ENCODE measurements at regions not wholly inside any gene's neighbourhood (a gene's known extent, or its start where the extent isn't known, plus 50 kb on each side); places are given as distances from the start of the nearest gene placed in this dataset.

- DNase-seq (ENCODE audit: low read depth): no peak
Observed at GRCh38 chr17:5820721-5821456, 236.6 kb upstream of the NLRP1 start.

- no peak for DNase-seq (ENCODE audit: low read depth)
Observed at GRCh38 chr17:5821803-5822202, 237.5 kb upstream of the NLRP1 start.

DNA sequence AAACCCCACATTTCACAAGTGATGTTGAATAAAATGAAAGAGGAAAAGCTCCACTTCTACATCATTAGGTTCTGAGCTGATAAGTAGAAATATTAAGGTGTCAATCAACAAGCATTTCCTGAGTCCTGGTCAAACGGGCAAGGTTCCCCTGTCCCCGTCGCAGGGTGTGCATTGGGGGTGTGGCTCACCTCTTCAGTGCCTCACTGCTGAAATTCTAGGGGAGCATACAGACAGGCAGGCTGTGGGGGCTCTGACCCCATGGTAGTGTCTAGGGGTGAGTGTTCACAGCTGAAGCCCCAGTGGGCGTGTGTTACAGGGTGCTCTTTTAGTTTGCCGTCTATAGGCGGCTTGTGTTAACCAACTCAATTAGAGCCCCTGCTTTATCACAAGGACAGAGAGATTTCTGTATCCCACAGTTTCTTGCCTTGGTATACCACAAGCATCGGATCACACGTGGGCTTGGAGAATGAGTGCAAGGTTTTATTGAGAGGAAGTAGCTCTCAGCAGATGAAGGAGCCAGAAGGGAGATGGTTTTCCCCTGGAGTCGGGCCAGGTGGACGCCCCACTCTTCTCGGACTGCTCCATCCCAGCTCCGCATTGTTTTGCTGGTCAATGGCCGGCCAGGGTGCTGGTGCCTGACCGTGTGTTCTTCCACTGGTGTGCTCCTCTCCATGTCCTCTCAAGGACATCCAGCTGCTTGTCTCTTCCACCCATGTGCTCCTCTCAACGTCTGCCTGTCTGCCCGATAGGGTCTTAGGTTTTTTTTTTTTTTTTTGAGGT is 238.2 kb upstream of the NLRP1 start:
- DNase-seq (ENCODE audit: low read depth): no peak

- DNase-seq (ENCODE audit: low read depth): no peak
Observed at GRCh38 chr17:5823219-5823618, 238.9 kb upstream of the NLRP1 start.

- no peak for DNase-seq (ENCODE audit: low read depth)
Observed at GRCh38 chr17:5825717-5826330, 241.5 kb upstream of the NLRP1 start.

- no peak for DNase-seq (ENCODE audit: low read depth)
Observed at GRCh38 chr17:5826384-5826783, 242.1 kb upstream of the NLRP1 start.

GRCh38 chr17:5830921-5831320 is 239.3 kb upstream of the WSCD1 start:
- no peak for DNase-seq (ENCODE audit: low read depth)

GRCh38 chr17:5832886-5833285 is 237.3 kb upstream of the WSCD1 start:
- no peak for DNase-seq (ENCODE audit: low read depth)

- DNase-seq (ENCODE audit: low read depth): no peak
Observed at GRCh38 chr17:5837055-5837491, 233.1 kb upstream of the WSCD1 start.

DNA sequence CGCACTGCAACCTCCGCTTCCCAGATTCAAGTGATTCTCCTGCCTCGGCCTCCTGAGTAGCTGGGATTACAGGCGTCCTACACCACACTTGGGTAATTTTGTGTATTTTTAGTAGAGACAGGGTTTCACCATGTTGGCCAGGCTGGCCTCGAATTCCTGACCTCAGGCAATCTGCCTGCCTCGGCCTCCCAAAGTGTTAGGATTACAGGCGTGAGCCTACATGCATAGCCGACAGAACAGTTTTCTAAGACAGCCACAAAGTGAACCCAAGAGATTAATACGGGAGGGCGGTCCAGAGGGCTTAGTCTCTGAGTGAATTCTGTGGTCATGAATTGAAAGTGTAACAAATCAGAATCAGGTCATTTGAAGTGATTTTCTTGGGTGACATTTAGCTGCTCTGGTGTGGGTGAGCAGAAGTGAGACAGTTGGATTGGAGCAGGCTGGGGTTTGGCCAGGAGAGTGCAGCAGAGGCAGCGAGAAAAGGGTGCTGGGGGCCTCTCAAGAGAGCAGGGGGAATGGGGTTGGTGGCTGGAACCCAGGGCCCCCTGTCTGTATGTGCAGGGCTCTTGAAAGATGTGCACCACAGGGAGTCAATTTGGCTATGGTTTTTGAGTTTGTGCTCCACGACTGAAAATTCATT is 231.4 kb upstream of the WSCD1 start:
- no peak for DNase-seq (ENCODE audit: low read depth)

GRCh38 chr17:5840811-5841446 is 229.2 kb upstream of the WSCD1 start:
- no peak for DNase-seq (ENCODE audit: low read depth)

GRCh38 chr17:5841862-5842261 is 228.3 kb upstream of the WSCD1 start:
- DNase-seq (ENCODE audit: low read depth): no peak

DNA sequence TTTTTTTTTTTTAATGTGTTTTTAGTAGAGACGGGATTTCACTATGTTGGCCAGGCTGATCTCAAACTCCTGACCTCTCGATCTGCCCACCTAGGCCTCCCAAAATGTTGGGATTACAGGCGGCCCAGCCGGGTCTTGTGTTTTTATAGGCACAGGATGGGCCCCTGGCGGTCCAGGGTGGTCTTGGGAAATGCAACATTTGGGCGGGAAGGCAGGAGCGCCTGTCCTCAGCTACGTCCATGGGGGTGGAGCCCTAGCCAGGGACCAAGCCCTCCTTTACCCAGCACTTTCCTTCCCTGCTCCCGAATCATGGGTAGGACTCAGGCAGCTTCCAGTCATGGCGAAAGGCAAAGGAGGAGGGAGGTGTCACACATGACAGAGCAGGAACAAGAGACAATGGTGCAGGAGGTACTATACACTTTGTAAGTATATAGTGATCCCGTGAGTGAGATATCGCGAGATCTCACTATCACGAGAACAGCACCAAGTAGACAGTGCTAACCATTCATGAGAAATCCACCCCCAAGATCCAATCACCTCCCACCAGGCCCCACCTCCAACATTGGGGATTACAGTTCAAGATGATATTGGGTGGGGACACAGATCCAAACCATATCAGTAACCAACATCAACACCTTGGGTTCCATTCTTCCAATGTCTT is 226.7 kb upstream of the WSCD1 start:
- DNase-seq (ENCODE audit: low read depth): no peak

- no peak for DNase-seq (ENCODE audit: low read depth)
Observed at GRCh38 chr17:5846001-5846400, 224.2 kb upstream of the WSCD1 start.

DNA sequence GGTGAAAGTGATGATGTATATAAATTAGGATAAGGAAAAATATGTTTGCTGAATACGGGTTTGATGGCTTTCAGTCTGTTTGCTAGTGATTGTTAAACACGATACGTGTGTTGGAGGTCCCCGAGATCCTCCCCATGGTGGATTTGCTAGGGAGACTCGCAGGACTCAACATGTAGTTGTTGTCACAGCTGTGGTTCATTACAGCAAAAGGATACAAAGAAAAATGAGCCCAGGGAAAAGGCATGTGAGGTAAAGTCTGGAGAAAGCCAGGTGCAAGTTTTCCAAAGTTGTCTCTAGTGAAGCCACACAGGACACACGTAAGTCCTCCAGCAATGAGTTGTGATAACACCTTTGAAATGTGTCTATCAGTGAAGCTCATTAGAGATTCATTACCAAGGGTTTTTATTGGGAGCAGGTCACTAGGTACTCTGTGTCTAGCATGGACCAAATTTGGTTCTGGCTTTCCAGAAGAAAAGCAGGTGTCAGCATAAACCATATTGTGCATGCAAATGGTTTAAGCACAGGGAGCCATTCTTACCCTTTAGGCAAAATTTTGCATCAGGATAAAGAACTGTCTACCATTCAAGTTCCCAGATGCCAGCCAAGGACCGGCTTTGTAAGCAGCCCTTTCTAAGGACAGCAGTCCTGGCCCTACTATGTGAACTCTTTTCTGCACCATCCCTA is 215.2 kb upstream of the WSCD1 start:
- DNase-seq (ENCODE audit: low read depth): no peak

- no peak for DNase-seq (ENCODE audit: low read depth)
Observed at GRCh38 chr17:5861246-5861645, 208.9 kb upstream of the WSCD1 start.

- no peak for DNase-seq (ENCODE audit: low read depth)
Observed at GRCh38 chr17:5861854-5862253, 208.3 kb upstream of the WSCD1 start.

DNA sequence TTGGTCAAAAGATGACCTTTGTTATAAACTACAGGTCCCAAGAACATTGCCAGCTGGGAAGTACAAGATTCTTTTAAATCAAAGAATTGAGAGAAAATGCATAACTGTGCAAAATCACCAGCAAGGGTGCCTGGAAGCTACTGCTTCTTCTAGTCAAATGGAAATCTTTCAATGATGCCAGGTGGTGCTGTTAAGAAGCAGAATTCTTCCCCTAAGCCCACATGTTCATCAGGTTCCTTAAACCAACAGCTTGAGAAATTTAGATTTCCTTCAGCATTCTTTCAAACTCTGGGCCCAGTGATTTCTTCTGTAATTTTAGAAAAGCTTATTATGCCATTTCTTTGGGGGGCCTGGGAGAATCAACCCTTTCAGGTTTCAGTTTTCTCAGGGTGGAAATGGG is 207.8 kb upstream of the WSCD1 start:
- DNase-seq (ENCODE audit: low read depth): no peak

DNA sequence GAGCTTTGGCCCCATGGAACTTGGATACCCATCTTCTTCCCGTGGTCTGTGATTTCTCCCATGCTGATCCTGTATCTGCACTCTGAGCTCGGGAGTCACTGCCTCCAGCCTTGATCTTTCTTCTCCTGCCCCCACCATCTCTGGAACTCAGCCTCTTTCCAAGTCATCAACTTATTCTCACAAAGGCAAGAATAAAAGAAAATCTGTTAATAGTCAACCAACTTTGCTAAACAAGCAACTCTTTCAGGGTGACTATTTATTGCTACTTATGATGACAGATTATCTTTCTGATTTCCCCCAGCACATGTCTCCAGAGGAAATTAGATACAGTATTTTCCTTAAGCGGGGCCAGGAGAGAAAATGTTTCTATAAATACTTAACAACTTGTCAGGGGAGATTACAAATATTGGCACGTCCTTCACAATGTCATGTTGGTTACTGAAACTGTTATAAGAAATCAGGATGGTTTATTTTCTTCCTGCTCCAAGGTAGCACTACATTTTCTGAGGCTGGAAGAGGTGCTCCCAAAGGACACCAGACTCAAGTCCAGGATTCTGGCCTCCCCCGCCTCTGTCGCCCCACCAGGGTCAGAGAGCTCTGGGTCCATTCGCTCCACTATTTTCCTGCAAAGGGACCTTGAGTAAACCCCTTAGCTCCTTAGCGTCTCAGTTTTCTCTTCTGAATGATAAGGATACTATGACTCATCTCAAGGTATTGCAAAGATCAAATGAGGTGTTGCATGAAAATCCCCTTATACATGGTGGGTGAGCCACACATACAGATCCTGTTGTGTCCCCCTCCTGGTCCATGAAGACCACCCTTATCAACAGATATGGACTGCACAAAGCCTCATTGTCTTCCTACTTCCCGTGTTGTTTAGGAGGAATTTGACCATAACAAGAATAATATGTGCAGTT is 205.2 kb upstream of the WSCD1 start:
- DNase-seq (ENCODE audit: low read depth): no peak

GRCh38 chr17:5866978-5867377 is 203.2 kb upstream of the WSCD1 start:
- no peak for DNase-seq (ENCODE audit: low read depth)
